T-helper 1 cell (primary cell): ENCODE measurements at regions not wholly inside any gene's neighbourhood (a gene's known extent, or its start where the extent isn't known, plus 50 kb on each side); places are given as distances from the start of the nearest gene placed in this dataset.

Source experiments
- DNase-seq, 5 donors: peaks; one replicate each; pipeline ENCODE4 v3.0.0-alpha.2; 2012 to 2020

- no peak for DNase-seq
Observed at GRCh38 chr12:105899589-105899988, 239.2 kb downstream of the NUAK1 start.

- no peak for DNase-seq
Observed at GRCh38 chr12:105906561-105906960, 232.2 kb downstream of the NUAK1 start.

GRCh38 chr12:105907982-105908381 is 230.8 kb downstream of the NUAK1 start:
- no peak for DNase-seq

GRCh38 chr12:105910030-105910429 is 228.7 kb downstream of the NUAK1 start:
- no peak for DNase-seq

- DNase-seq = no peak
Observed at GRCh38 chr12:105911966-105912365, 226.8 kb downstream of the NUAK1 start.

GRCh38 chr12:105912882-105913678 is 225.7 kb downstream of the NUAK1 start:
- DNase-seq = no peak

GRCh38 chr12:105915997-105916759 is 222.6 kb downstream of the NUAK1 start:
- no peak for DNase-seq

GRCh38 chr12:105916760-105917039 is 222.1 kb downstream of the NUAK1 start:
- DNase-seq = no peak

GRCh38 chr12:105920161-105920684 is 218.5 kb downstream of the NUAK1 start:
- DNase-seq = no peak

GRCh38 chr12:105921055-105921454 is 217.7 kb downstream of the NUAK1 start:
- DNase-seq = no peak

GRCh38 chr12:105921872-105922669 is 216.7 kb downstream of the NUAK1 start:
- no peak for DNase-seq

GRCh38 chr12:105922670-105923102 is 216.1 kb downstream of the NUAK1 start:
- DNase-seq = no peak

- no peak for DNase-seq
Observed at GRCh38 chr12:105924526-105925208, 214.1 kb downstream of the NUAK1 start.

- DNase-seq = no peak
Observed at GRCh38 chr12:105927564-105927963, 211.2 kb downstream of the NUAK1 start.

GRCh38 chr12:105928436-105928835 is 210.3 kb downstream of the NUAK1 start:
- no peak for DNase-seq

- no peak for DNase-seq
Observed at GRCh38 chr12:105929192-105929591, 209.6 kb downstream of the NUAK1 start.

- no peak for DNase-seq
Observed at GRCh38 chr12:105930557-105931503, 207.9 kb downstream of the NUAK1 start.

- DNase-seq = no peak
Observed at GRCh38 chr12:105931762-105932570, 206.8 kb downstream of the NUAK1 start.

- no peak for DNase-seq
Observed at GRCh38 chr12:105933671-105934665, 204.8 kb downstream of the NUAK1 start.
